OCI-LY3 (cell line): ENCODE measurements at regions not wholly inside any gene's neighbourhood (a gene's known extent, or its start where the extent isn't known, plus 50 kb on each side); places are given as distances from the start of the nearest gene placed in this dataset.

Experiments
- CTCF ChIP-seq: fragments of 200-600, 300-600 bp; sonication (generic); IDR thresholded peaks from 2 replicates; pipeline ENCODE4 v1.5.1; 2014; ENCODE audit warnings: antibody characterized with exemption, low read length, low read depth
- EZH2phosphoT487 ChIP-seq: fragments of 200-600 bp; shearing (Covaris generic); IDR thresholded peaks from 2 replicates; pipeline ENCODE4 v1.6.1; 2018; ENCODE audit warnings: antibody characterized with exemption, mixed run types, low read depth

GRCh38 chr3:78029775-78030174 is 989.9 kb downstream of the ROBO2 start:
- TF ChIP-seq CTCF (peak; percentile 7; the same call in 1 of the 2 replicates), EZH2phosphoT487 (no peak)
